ENCODE measurements at regions not wholly inside any gene's neighbourhood (a gene's known extent, or its start where the extent isn't known, plus 50 kb on each side); places are given as distances from the start of the nearest gene placed in this dataset.
"Not testable (repeated sequence)": the region's sequence is repeated elsewhere in the genome, so short reads cannot be mapped to it uniquely, and the experiment has no call there.

GRCh38 chr2:75396314-75396713 is 164.4 kb downstream of the EVA1A start:
- no peaks in the 10 kb centered on the region for H3K36me3 ChIP-seq (ENCODE audit: control insufficient read depth in 2 of 3, insufficient read depth in 3 of 3, low read length in 3 of 3)
- no peaks in the 10 kb centered on the region for H3K4me1 ChIP-seq (ENCODE audit: control insufficient read depth in 2 of 2, insufficient read depth in 2 of 2, low read length in 2 of 2)
- CTCF ChIA-PET, result no interaction called here
- Mint-ChIP-seq H3K9me3 (peaks cover 0 to 7% (median 5%) of the 10 kb centered on the region in 11 donors), H3K4me1 (peaks cover 0 to 22% (median 5%) of the 10 kb centered on the region in 7 donors), H3K27me3 (peaks cover 0 to 15% (median 0%) of the 10 kb centered on the region in 5 donors), H3K27ac (no peak overlapping the region), H3K4me3 (no peak overlapping the region), H3K36me3 (peaks cover 0 to 77% (median 61%) of the 10 kb centered on the region in 5 donors)
- ATAC-seq, result no peak
- no peak overlapping the region for H3K4me3 ChIP-seq (ENCODE audit: low read length)
- DNase-seq, result no peak
- H3K9me3 ChIP-seq (ENCODE audit: control insufficient read depth in 2 of 3, low read length in 3 of 3), result no peaks in the 10 kb centered on the region
- no peak overlapping the region for H3K27ac ChIP-seq (ENCODE audit: low read depth, low read length)
- intact Hi-C loops (cut with micrococcal nuclease), result no loop called here
- H3K27me3 ChIP-seq (ENCODE audit: control insufficient read depth in 2 of 2, insufficient read depth in 2 of 2, low read length in 2 of 2), result no peaks in the 10 kb centered on the region
- POLR2A ChIA-PET, result no interaction called here

GRCh38 chr2:75394764-75395163 is 166.0 kb downstream of the EVA1A start:
- H3K4me3 ChIP-seq (ENCODE audit: low read length); H3K27ac Mint-ChIP-seq; H3K27ac ChIP-seq (ENCODE audit: low read depth, low read length); H3K9me3 ChIP-seq (ENCODE audit: control insufficient read depth in 2 of 3, low read length in 3 of 3); H3K27me3 ChIP-seq (ENCODE audit: control insufficient read depth in 2 of 2, insufficient read depth in 2 of 2, low read length in 2 of 2); DNase-seq; H3K4me3 Mint-ChIP-seq; ATAC-seq; CTCF ChIA-PET; H3K9me3 Mint-ChIP-seq; POLR2A ChIA-PET; H3K4me1 ChIP-seq (ENCODE audit: control insufficient read depth in 2 of 2, insufficient read depth in 2 of 2, low read length in 2 of 2); H3K36me3 ChIP-seq (ENCODE audit: control insufficient read depth in 2 of 3, insufficient read depth in 3 of 3, low read length in 3 of 3); intact Hi-C loops (cut with micrococcal nuclease): not testable (repeated sequence)
- peaks cover 0 to 15% (median 0%) of the 10 kb centered on the region in 5 donors for H3K27me3 Mint-ChIP-seq
- peaks cover 0 to 22% (median 5%) of the 10 kb centered on the region in 7 donors for H3K4me1 Mint-ChIP-seq
- peaks cover 0 to 90% (median 75%) of the 10 kb centered on the region in 5 donors for H3K36me3 Mint-ChIP-seq

GRCh38 chr2:75390169-75390568 is 170.6 kb downstream of the EVA1A start:
- peaks cover 0 to 8% (median 0%) of the 10 kb centered on the region in 5 donors for H3K27me3 Mint-ChIP-seq
- H3K4me3 Mint-ChIP-seq, result no peak overlapping the region
- Histone ChIP-seq H3K4me3 (ENCODE audit: low read length) (no peak overlapping the region), H3K4me1 (ENCODE audit: control insufficient read depth in 2 of 2, insufficient read depth in 2 of 2, low read length in 2 of 2) (no peaks in the 10 kb centered on the region), H3K27me3 (ENCODE audit: control insufficient read depth in 2 of 2, insufficient read depth in 2 of 2, low read length in 2 of 2) (no peaks in the 10 kb centered on the region), H3K9me3 (ENCODE audit: control insufficient read depth in 2 of 3, low read length in 3 of 3) (no peaks in the 10 kb centered on the region), H3K27ac (ENCODE audit: low read depth, low read length) (no peak overlapping the region), H3K36me3 (ENCODE audit: control insufficient read depth in 2 of 3, insufficient read depth in 3 of 3, low read length in 3 of 3) (no peaks in the 10 kb centered on the region)
- H3K36me3 Mint-ChIP-seq, result peaks cover 0 to 69% (median 61%) of the 10 kb centered on the region in 5 donors
- no peak for DNase-seq
- ChIA-PET POLR2A (no interaction called here), CTCF (no interaction called here)
- no peak for ATAC-seq
- no peak overlapping the region for H3K27ac Mint-ChIP-seq
- H3K9me3 Mint-ChIP-seq, result peaks cover 0 to 21% (median 4%) of the 10 kb centered on the region in 11 donors
- H3K4me1 Mint-ChIP-seq, result peaks cover 0 to 13% (median 0%) of the 10 kb centered on the region in 7 donors
- intact Hi-C loops (cut with micrococcal nuclease), result no loop called here

- H3K9me3 Mint-ChIP-seq, result peaks cover 0 to 26% (median 4%) of the 10 kb centered on the region in 11 donors
- ATAC-seq (no peak), DNase-seq (no peak)
- no peak overlapping the region for H3K27ac ChIP-seq (ENCODE audit: low read depth, low read length)
- no peaks in the 10 kb centered on the region for H3K27me3 ChIP-seq (ENCODE audit: control insufficient read depth in 2 of 2, insufficient read depth in 2 of 2, low read length in 2 of 2)
- peaks cover 0 to 8% (median 0%) of the 10 kb centered on the region in 5 donors for H3K27me3 Mint-ChIP-seq
- POLR2A ChIA-PET, result no interaction called here
- no peaks in the 10 kb centered on the region for H3K4me1 ChIP-seq (ENCODE audit: control insufficient read depth in 2 of 2, insufficient read depth in 2 of 2, low read length in 2 of 2)
- H3K4me1 Mint-ChIP-seq, result peaks cover 0 to 13% (median 0%) of the 10 kb centered on the region in 7 donors
- no peak overlapping the region for H3K27ac Mint-ChIP-seq
- H3K4me3 Mint-ChIP-seq, result no peak overlapping the region
- no peak overlapping the region for H3K4me3 ChIP-seq (ENCODE audit: low read length)
- CTCF ChIA-PET, result no interaction called here
- no peaks in the 10 kb centered on the region for H3K36me3 ChIP-seq (ENCODE audit: control insufficient read depth in 2 of 3, insufficient read depth in 3 of 3, low read length in 3 of 3)
- intact Hi-C loops (cut with micrococcal nuclease), result no loop called here
- no peaks in the 10 kb centered on the region for H3K9me3 ChIP-seq (ENCODE audit: control insufficient read depth in 2 of 3, low read length in 3 of 3)
- H3K36me3 Mint-ChIP-seq, result peaks cover 0 to 68% (median 54%) of the 10 kb centered on the region in 5 donors
These were observed 171.5 kb downstream of the EVA1A start for GRCh38 chr2:75389271-75389670.

- H3K9me3 ChIP-seq (ENCODE audit: control insufficient read depth in 2 of 3, low read length in 3 of 3), result peaks cover 0 to 10% (median 0%) of the 10 kb centered on the region in 3 experiments
- no peak for ATAC-seq
- no peak for DNase-seq
- H3K4me1 ChIP-seq (ENCODE audit: control insufficient read depth in 2 of 2, insufficient read depth in 2 of 2, low read length in 2 of 2), result no peaks in the 10 kb centered on the region
- H3K27ac ChIP-seq (ENCODE audit: low read depth, low read length), result no peak overlapping the region
- Mint-ChIP-seq H3K4me1 (peaks cover 0 to 1% (median 0%) of the 10 kb centered on the region in 7 donors), H3K27ac (no peak overlapping the region), H3K9me3 (peaks cover 0 to 47% (median 8%) of the 10 kb centered on the region in 11 donors), H3K36me3 (peaks cover 0 to 48% (median 35%) of the 10 kb centered on the region in 5 donors), H3K27me3 (no peaks in the 10 kb centered on the region), H3K4me3 (no peak overlapping the region)
- no peaks in the 10 kb centered on the region for H3K27me3 ChIP-seq (ENCODE audit: control insufficient read depth in 2 of 2, insufficient read depth in 2 of 2, low read length in 2 of 2)
- no peak overlapping the region for H3K4me3 ChIP-seq (ENCODE audit: low read length)
- intact Hi-C loops (cut with micrococcal nuclease), result no loop called here
- POLR2A ChIA-PET, result no interaction called here
- CTCF ChIA-PET, result no interaction called here
- H3K36me3 ChIP-seq (ENCODE audit: control insufficient read depth in 2 of 3, insufficient read depth in 3 of 3, low read length in 3 of 3), result no peaks in the 10 kb centered on the region
These were observed 179.7 kb downstream of the EVA1A start for GRCh38 chr2:75381032-75381431.

- peaks cover 0 to 59% (median 16%) of the 10 kb centered on the region in 11 donors for H3K9me3 Mint-ChIP-seq
These were observed 180.3 kb upstream of the TACR1 start for GRCh38 chr2:75379476-75380210.

More at GRCh38 chr2:75379476-75380210, 180.3 kb upstream of the TACR1 start:
- Histone ChIP-seq H3K36me3 (ENCODE audit: control insufficient read depth in 2 of 3, insufficient read depth in 3 of 3, low read length in 3 of 3) (no peaks in the 10 kb centered on the region), H3K27me3 (ENCODE audit: control insufficient read depth in 2 of 2, insufficient read depth in 2 of 2, low read length in 2 of 2) (no peaks in the 10 kb centered on the region), H3K4me1 (ENCODE audit: control insufficient read depth in 2 of 2, insufficient read depth in 2 of 2, low read length in 2 of 2) (no peaks in the 10 kb centered on the region), H3K4me3 (ENCODE audit: low read length) (no peak overlapping the region), H3K9me3 (ENCODE audit: control insufficient read depth in 2 of 3, low read length in 3 of 3) (peaks cover 0 to 15% (median 0%) of the 10 kb centered on the region in 3 experiments), H3K27ac (ENCODE audit: low read depth, low read length) (no peak overlapping the region)
- Mint-ChIP-seq H3K27ac (no peak overlapping the region), H3K27me3 (no peaks in the 10 kb centered on the region), H3K4me3 (no peak overlapping the region), H3K4me1 (peaks cover 0 to 1% (median 0%) of the 10 kb centered on the region in 7 donors), H3K36me3 (peaks cover 0 to 52% (median 45%) of the 10 kb centered on the region in 5 donors)
- intact Hi-C loops (cut with micrococcal nuclease), result no loop called here
- POLR2A ChIA-PET, result no interaction called here
- ATAC-seq (no peak), DNase-seq (no peak)
- CTCF ChIA-PET, result no interaction called here

Data from naive thymus-derived CD4-positive, alpha-beta T cell (primary cell).